Naive thymus-derived CD8-positive, alpha-beta T cell (primary cell): ENCODE measurements at regions not wholly inside any gene's neighbourhood (a gene's known extent, or its start where the extent isn't known, plus 50 kb on each side); places are given as distances from the start of the nearest gene placed in this dataset.

ENCODE experiments used
- ATAC-seq, 2 donors: fragments of 150-1000 bp; cut with Tn5 transposase in 1 of 2; sonication (Bioruptor Pico), chemical (Tn5 transposase) in 1 of 2; 1 replicate in 1 of 2; 2 replicates in 1 of 2; pipeline ENCODE4 v1.10.0; 2021; ENCODE audit warnings: mild to moderate bottlenecking in 2 of 2, moderate library complexity in 2 of 2
- POLR2A ChIA-PET: fragments of 350-600 bp; sonication (Branson Sonifier 250); formaldehyde crosslinking; loops from one replicate; lab custom pipeline; 2021; ENCODE audit warnings: antibody characterized with exemption; lab: Charles Lee
- DNase-seq, 10 donors: peaks; one replicate each; pipeline versions ENCODE4 v3.0.0 to v3.0.0-alpha.2; 2020 to 2022
- H3K27ac Mint-ChIP-seq, 10 donors: one replicate each; pipeline ENCODE4 v1.8.0; 2020 to 2022; ENCODE audit warnings: mild to moderate bottlenecking in 10 of 10, mixed read lengths in 10 of 10, moderate library complexity in 4 of 10, inconsistent platforms in 1 of 10
- H3K27me3 Mint-ChIP-seq, 5 donors: one replicate each; pipeline ENCODE4 v1.8.0; 2021 to 2022; ENCODE audit warnings: mixed read lengths in 5 of 5
- H3K36me3 Mint-ChIP-seq, 3 donors: one replicate each; pipeline ENCODE4 v1.8.0; 2020 to 2022; ENCODE audit warnings: mixed read lengths in 3 of 3, mild to moderate bottlenecking in 2 of 3, inconsistent platforms in 1 of 3
- H3K4me1 Mint-ChIP-seq, 4 donors: one replicate each; pipeline ENCODE4 v1.8.0; 2021 to 2022; ENCODE audit warnings: mixed read lengths in 4 of 4
- H3K4me3 Mint-ChIP-seq, 10 donors: one replicate each; pipeline ENCODE4 v1.8.0; 2020 to 2022; ENCODE audit warnings: mild to moderate bottlenecking in 10 of 10, mixed read lengths in 10 of 10, moderate library complexity in 6 of 10, inconsistent platforms in 1 of 10
- H3K9me3 Mint-ChIP-seq, 9 donors: one replicate each; pipeline ENCODE4 v1.8.0; 2020 to 2022; ENCODE audit warnings: mixed read lengths in 9 of 9, mild to moderate bottlenecking in 3 of 9, inconsistent platforms in 1 of 9, moderate library complexity in 1 of 9

GRCh38 chr1:165067829-165068228 lies 288.7 kb downstream of the LMX1A start:
- no peak overlapping the region for H3K4me3 Mint-ChIP-seq
- ATAC-seq (no peak), DNase-seq (no peak)
- peaks cover 0 to 6% (median 0%) of the 10 kb centered on the region in 5 donors for H3K27me3 Mint-ChIP-seq
- no peak overlapping the region for H3K27ac Mint-ChIP-seq
- H3K36me3 Mint-ChIP-seq = no peaks in the 10 kb centered on the region
- H3K4me1 Mint-ChIP-seq = no peaks in the 10 kb centered on the region
- POLR2A ChIA-PET = no interaction called here
- H3K9me3 Mint-ChIP-seq = no peaks in the 10 kb centered on the region

- Mint-ChIP-seq H3K4me3 (no peak overlapping the region), H3K27ac (no peak overlapping the region), H3K4me1 (no peaks in the 10 kb centered on the region), H3K9me3 (peaks cover 0 to 13% (median 0%) of the 10 kb centered on the region in 9 donors), H3K36me3 (no peaks in the 10 kb centered on the region), H3K27me3 (peaks cover 2 to 16% (median 4%) of the 10 kb centered on the region in 5 donors)
- POLR2A ChIA-PET = no interaction called here
- ATAC-seq (no peak), DNase-seq (no peak)
These were observed 293.1 kb downstream of the LMX1A start for GRCh38 chr1:165063181-165063965.

GRCh38 chr1:165062346-165062745 lies 294.2 kb downstream of the LMX1A start:
- H3K27me3 Mint-ChIP-seq = peaks cover 2 to 22% (median 5%) of the 10 kb centered on the region in 5 donors
- POLR2A ChIA-PET = no interaction called here
- H3K9me3 Mint-ChIP-seq = peaks cover 0 to 13% (median 0%) of the 10 kb centered on the region in 9 donors
- no peaks in the 10 kb centered on the region for H3K4me1 Mint-ChIP-seq
- no peak overlapping the region for H3K4me3 Mint-ChIP-seq
- ATAC-seq (no peak), DNase-seq (no peak)
- no peaks in the 10 kb centered on the region for H3K36me3 Mint-ChIP-seq
- H3K27ac Mint-ChIP-seq = no peak overlapping the region

- POLR2A ChIA-PET = no interaction called here
- peaks cover 2 to 30% (median 6%) of the 10 kb centered on the region in 5 donors for H3K27me3 Mint-ChIP-seq
- ATAC-seq (no peak), DNase-seq (no peak)
- H3K4me3 Mint-ChIP-seq = no peak overlapping the region
- H3K36me3 Mint-ChIP-seq = no peaks in the 10 kb centered on the region
- peaks cover 0 to 13% (median 0%) of the 10 kb centered on the region in 9 donors for H3K9me3 Mint-ChIP-seq
- H3K27ac Mint-ChIP-seq = no peak overlapping the region
- no peaks in the 10 kb centered on the region for H3K4me1 Mint-ChIP-seq
These were observed 296.2 kb downstream of the LMX1A start for GRCh38 chr1:165060285-165060793.

- POLR2A ChIA-PET = no interaction called here
- Mint-ChIP-seq H3K27ac (no peak overlapping the region), H3K4me3 (no peak overlapping the region), H3K4me1 (no peaks in the 10 kb centered on the region), H3K27me3 (peaks cover 2 to 30% (median 9%) of the 10 kb centered on the region in 5 donors), H3K36me3 (no peaks in the 10 kb centered on the region), H3K9me3 (peaks cover 0 to 13% (median 0%) of the 10 kb centered on the region in 9 donors)
- no peak for ATAC-seq
- DNase-seq = no peak
These were observed 298.6 kb downstream of the LMX1A start for GRCh38 chr1:165057956-165058355.

- H3K9me3 Mint-ChIP-seq = peaks cover 0 to 9% (median 0%) of the 10 kb centered on the region in 9 donors
- no peak for ATAC-seq
- no peak for DNase-seq
- H3K36me3 Mint-ChIP-seq = no peaks in the 10 kb centered on the region
- peaks cover 2 to 30% (median 9%) of the 10 kb centered on the region in 5 donors for H3K27me3 Mint-ChIP-seq
- POLR2A ChIA-PET = no interaction called here
- H3K4me1 Mint-ChIP-seq = no peaks in the 10 kb centered on the region
- H3K27ac Mint-ChIP-seq = no peak overlapping the region
- H3K4me3 Mint-ChIP-seq = no peak overlapping the region
These were observed 299.6 kb downstream of the LMX1A start for GRCh38 chr1:165056914-165057313.

- no peaks in the 10 kb centered on the region for H3K36me3 Mint-ChIP-seq
- POLR2A ChIA-PET = no interaction called here
- DNase-seq (no peak), ATAC-seq (no peak)
- no peak overlapping the region for H3K4me3 Mint-ChIP-seq
- H3K4me1 Mint-ChIP-seq = no peaks in the 10 kb centered on the region
- no peak overlapping the region for H3K27ac Mint-ChIP-seq
- peaks cover 2 to 23% (median 9%) of the 10 kb centered on the region in 5 donors for H3K27me3 Mint-ChIP-seq
- peaks cover 0 to 6% (median 0%) of the 10 kb centered on the region in 9 donors for H3K9me3 Mint-ChIP-seq
These were observed 300.9 kb downstream of the LMX1A start for GRCh38 chr1:165055581-165055980.

GRCh38 chr1:165054627-165055026 lies 301.9 kb downstream of the LMX1A start:
- H3K9me3 Mint-ChIP-seq = peaks cover 0 to 7% (median 0%) of the 10 kb centered on the region in 9 donors
- H3K27me3 Mint-ChIP-seq = peaks cover 0 to 33% (median 19%) of the 10 kb centered on the region in 5 donors
- no peak overlapping the region for H3K27ac Mint-ChIP-seq
- ATAC-seq = no peak
- no peak for DNase-seq
- H3K4me1 Mint-ChIP-seq = no peaks in the 10 kb centered on the region
- H3K36me3 Mint-ChIP-seq = peaks cover 0 to 4% (median 0%) of the 10 kb centered on the region in 3 donors
- POLR2A ChIA-PET = no interaction called here
- H3K4me3 Mint-ChIP-seq = no peak overlapping the region

- no peak for ATAC-seq
- no peak overlapping the region for H3K27ac Mint-ChIP-seq
- POLR2A ChIA-PET = no interaction called here
- DNase-seq = no peak
- H3K4me1 Mint-ChIP-seq = no peaks in the 10 kb centered on the region
- H3K9me3 Mint-ChIP-seq = peaks cover 0 to 8% (median 0%) of the 10 kb centered on the region in 9 donors
- H3K4me3 Mint-ChIP-seq = no peak overlapping the region
- peaks cover 2 to 38% (median 19%) of the 10 kb centered on the region in 5 donors for H3K27me3 Mint-ChIP-seq
- peaks cover 0 to 4% (median 0%) of the 10 kb centered on the region in 3 donors for H3K36me3 Mint-ChIP-seq
These were observed 303.2 kb downstream of the LMX1A start for GRCh38 chr1:165053351-165053750.

- Mint-ChIP-seq H3K4me1 (no peaks in the 10 kb centered on the region), H3K27ac (no peak overlapping the region), H3K36me3 (peaks cover 0 to 4% (median 0%) of the 10 kb centered on the region in 3 donors), H3K9me3 (peaks cover 0 to 8% (median 0%) of the 10 kb centered on the region in 9 donors), H3K4me3 (no peak overlapping the region), H3K27me3 (peaks cover 2 to 41% (median 18%) of the 10 kb centered on the region in 5 donors)
- DNase-seq (no peak), ATAC-seq (no peak)
- POLR2A ChIA-PET = no interaction called here
These were observed 303.6 kb downstream of the LMX1A start for GRCh38 chr1:165052936-165053335.

- Mint-ChIP-seq H3K36me3 (peaks cover 0 to 4% (median 0%) of the 10 kb centered on the region in 3 donors), H3K27ac (no peak overlapping the region), H3K4me1 (no peaks in the 10 kb centered on the region), H3K9me3 (peaks cover 0 to 8% (median 0%) of the 10 kb centered on the region in 9 donors), H3K27me3 (peaks cover 2 to 42% (median 18%) of the 10 kb centered on the region in 5 donors), H3K4me3 (no peak overlapping the region)
- no peak for ATAC-seq
- no peak for DNase-seq
- POLR2A ChIA-PET = no interaction called here
These were observed 304.1 kb downstream of the LMX1A start for GRCh38 chr1:165052431-165052830.

GRCh38 chr1:165050246-165050645 lies 306.3 kb downstream of the LMX1A start:
- POLR2A ChIA-PET = no interaction called here
- Mint-ChIP-seq H3K4me3 (no peak overlapping the region), H3K9me3 (peaks cover 0 to 8% (median 0%) of the 10 kb centered on the region in 9 donors), H3K36me3 (peaks cover 0 to 4% (median 0%) of the 10 kb centered on the region in 3 donors), H3K4me1 (no peaks in the 10 kb centered on the region), H3K27ac (no peak overlapping the region), H3K27me3 (peaks cover 2 to 33% (median 11%) of the 10 kb centered on the region in 5 donors)
- ATAC-seq (no peak), DNase-seq (no peak)

GRCh38 chr1:165047994-165048393 lies 308.5 kb downstream of the LMX1A start:
- POLR2A ChIA-PET = no interaction called here
- no peak overlapping the region for H3K27ac Mint-ChIP-seq
- H3K36me3 Mint-ChIP-seq = peaks cover 0 to 4% (median 0%) of the 10 kb centered on the region in 3 donors
- ATAC-seq (no peak), DNase-seq (no peak)
- no peak overlapping the region for H3K4me3 Mint-ChIP-seq
- peaks cover 0 to 8% (median 0%) of the 10 kb centered on the region in 9 donors for H3K9me3 Mint-ChIP-seq
- H3K27me3 Mint-ChIP-seq = peaks cover 2 to 33% (median 14%) of the 10 kb centered on the region in 5 donors
- H3K4me1 Mint-ChIP-seq = no peaks in the 10 kb centered on the region
